Activated naive CD8-positive, alpha-beta T cell treated with anti-CD3 and anti-CD28 coated beads, Interleukin-2, amount 50 U/mL, for 24 hours (primary cell): ENCODE measurements at regions not wholly inside any gene's neighbourhood (a gene's known extent, or its start where the extent isn't known, plus 50 kb on each side); places are given as distances from the start of the nearest gene placed in this dataset.

ENCODE experiments used
- ATAC-seq: fragments of 150-1000 bp; cut with Tn5 transposase; one replicate; pipeline ENCODE4 v1.10.0; 2021
- DNase-seq: peaks from one replicate; pipeline ENCODE4 v3.0.0; 2021
- H3K27ac Mint-ChIP-seq: one replicate; pipeline ENCODE4 v1.8.0; 2021; ENCODE audit warnings: mild to moderate bottlenecking, mixed read lengths
- H3K27me3 Mint-ChIP-seq: one replicate; pipeline ENCODE4 v1.8.0; 2021; ENCODE audit warnings: mixed read lengths
- H3K36me3 Mint-ChIP-seq: one replicate; pipeline ENCODE4 v1.8.0; 2021; ENCODE audit warnings: low read depth, mixed read lengths
- H3K4me1 Mint-ChIP-seq: one replicate; pipeline ENCODE4 v1.8.0; 2021; ENCODE audit warnings: mixed read lengths
- H3K4me3 Mint-ChIP-seq: one replicate; pipeline ENCODE4 v1.8.0; 2021; ENCODE audit warnings: mild to moderate bottlenecking, moderate library complexity, mixed read lengths
- H3K9me3 Mint-ChIP-seq: one replicate; pipeline ENCODE4 v1.8.0; 2021; ENCODE audit warnings: mixed read lengths

GRCh38 chr2:129642526-129643043, 336.9 kb upstream of the RAB6C start:
- DNase-seq, result no peak
- Mint-ChIP-seq H3K9me3 (no peaks in the 10 kb centered on the region), H3K4me3 (no peak overlapping the region), H3K27ac (no peak overlapping the region), H3K27me3 (no peaks in the 10 kb centered on the region), H3K4me1 (no peaks in the 10 kb centered on the region), H3K36me3 (no peaks in the 10 kb centered on the region)
- ATAC-seq, result no peak

- Mint-ChIP-seq H3K4me3 (no peak overlapping the region), H3K27me3 (no peaks in the 10 kb centered on the region), H3K27ac (no peak overlapping the region), H3K9me3 (no peaks in the 10 kb centered on the region), H3K4me1 (no peaks in the 10 kb centered on the region), H3K36me3 (no peaks in the 10 kb centered on the region)
- no peak for DNase-seq
- ATAC-seq, result no peak
Measured at GRCh38 chr2:129645335-129645734, 334.1 kb upstream of the RAB6C start.

DNA sequence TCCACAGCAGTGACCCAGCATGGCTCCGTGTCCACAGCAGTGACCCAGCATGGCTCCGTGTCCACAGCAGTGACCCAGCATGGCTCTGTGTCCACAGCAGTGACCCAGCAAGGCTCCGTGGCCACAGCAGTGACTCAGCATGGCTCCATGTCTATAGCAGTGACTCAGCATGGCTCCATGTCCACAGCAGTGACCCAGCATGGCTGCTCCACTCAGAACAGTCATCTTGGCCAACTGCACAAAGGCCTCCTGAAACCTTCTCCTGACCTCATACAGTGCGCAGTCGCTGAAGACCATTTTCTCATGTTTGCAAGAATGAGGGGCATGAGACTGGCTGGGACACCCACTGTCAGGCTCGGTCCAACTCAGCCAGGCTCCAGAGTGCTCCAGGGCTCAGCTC, 333.4 kb upstream of the RAB6C start:
- no peak for ATAC-seq
- H3K27ac Mint-ChIP-seq, result no peak overlapping the region
- no peaks in the 10 kb centered on the region for H3K9me3 Mint-ChIP-seq
- DNase-seq, result no peak
- H3K36me3 Mint-ChIP-seq, result no peaks in the 10 kb centered on the region
- H3K27me3 Mint-ChIP-seq, result no peaks in the 10 kb centered on the region
- no peaks in the 10 kb centered on the region for H3K4me1 Mint-ChIP-seq
- H3K4me3 Mint-ChIP-seq, result no peak overlapping the region

GRCh38 chr2:129653246-129653645, 326.2 kb upstream of the RAB6C start:
- DNase-seq, result no peak
- H3K27ac Mint-ChIP-seq, result no peak overlapping the region
- no peaks in the 10 kb centered on the region for H3K4me1 Mint-ChIP-seq
- peaks cover 2% of the 10 kb centered on the region for H3K9me3 Mint-ChIP-seq
- ATAC-seq, result no peak
- H3K36me3 Mint-ChIP-seq, result no peaks in the 10 kb centered on the region
- H3K4me3 Mint-ChIP-seq, result no peak overlapping the region
- no peaks in the 10 kb centered on the region for H3K27me3 Mint-ChIP-seq

DNA sequence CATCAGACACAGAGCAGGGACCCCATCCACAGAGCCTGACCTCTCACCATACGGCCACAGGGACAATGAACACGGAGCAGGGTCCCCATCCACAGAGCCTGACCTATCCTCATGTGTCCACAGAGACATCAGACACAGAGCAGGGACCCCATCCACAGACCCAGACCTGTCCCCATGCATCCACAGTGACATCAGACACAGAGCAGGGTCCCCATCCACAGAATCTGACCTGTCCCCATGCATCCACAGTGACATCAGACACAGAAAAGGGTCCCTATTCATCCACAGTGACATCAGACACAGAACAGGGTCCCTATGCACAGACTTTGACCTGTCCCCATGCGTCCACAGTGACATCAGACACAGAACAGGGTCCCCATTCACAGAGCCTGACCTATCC, 325.1 kb upstream of the RAB6C start:
- DNase-seq (no peak), ATAC-seq (no peak)
- H3K36me3 Mint-ChIP-seq, result no peaks in the 10 kb centered on the region
- no peaks in the 10 kb centered on the region for H3K4me1 Mint-ChIP-seq
- no peak overlapping the region for H3K4me3 Mint-ChIP-seq
- H3K9me3 Mint-ChIP-seq, result peaks cover 11% of the 10 kb centered on the region
- H3K27me3 Mint-ChIP-seq, result no peaks in the 10 kb centered on the region
- no peak overlapping the region for H3K27ac Mint-ChIP-seq

- no peak overlapping the region for H3K4me3 Mint-ChIP-seq
- no peaks in the 10 kb centered on the region for H3K4me1 Mint-ChIP-seq
- no peak overlapping the region for H3K27ac Mint-ChIP-seq
- DNase-seq (no peak), ATAC-seq (no peak)
- H3K27me3 Mint-ChIP-seq, result no peaks in the 10 kb centered on the region
- H3K36me3 Mint-ChIP-seq, result no peaks in the 10 kb centered on the region
- H3K9me3 Mint-ChIP-seq, result peaks cover 14% of the 10 kb centered on the region
Measured at GRCh38 chr2:129656081-129656598, 323.3 kb upstream of the RAB6C start.

DNA sequence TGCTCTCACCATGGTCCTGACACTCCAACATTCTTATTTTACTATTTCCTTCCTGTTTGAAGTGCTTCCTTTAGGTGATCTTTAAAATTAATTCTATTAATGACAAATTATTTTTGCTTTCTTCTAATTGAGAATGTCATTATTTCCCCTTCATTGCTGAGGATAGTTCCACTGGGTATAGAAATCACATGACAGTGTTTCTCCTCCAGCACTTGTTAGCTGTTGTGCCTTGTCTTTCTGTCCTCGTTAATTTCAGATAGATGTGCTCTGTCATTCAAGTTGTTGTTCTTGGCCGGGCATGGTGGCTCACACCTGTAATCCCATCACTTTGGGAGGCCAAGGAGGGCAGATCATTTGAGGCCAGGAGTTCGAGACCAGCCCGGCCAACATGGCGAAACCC, 321.0 kb upstream of the RAB6C start:
- H3K4me3 Mint-ChIP-seq, result no peak overlapping the region
- peaks cover 3% of the 10 kb centered on the region for H3K27me3 Mint-ChIP-seq

DNA sequence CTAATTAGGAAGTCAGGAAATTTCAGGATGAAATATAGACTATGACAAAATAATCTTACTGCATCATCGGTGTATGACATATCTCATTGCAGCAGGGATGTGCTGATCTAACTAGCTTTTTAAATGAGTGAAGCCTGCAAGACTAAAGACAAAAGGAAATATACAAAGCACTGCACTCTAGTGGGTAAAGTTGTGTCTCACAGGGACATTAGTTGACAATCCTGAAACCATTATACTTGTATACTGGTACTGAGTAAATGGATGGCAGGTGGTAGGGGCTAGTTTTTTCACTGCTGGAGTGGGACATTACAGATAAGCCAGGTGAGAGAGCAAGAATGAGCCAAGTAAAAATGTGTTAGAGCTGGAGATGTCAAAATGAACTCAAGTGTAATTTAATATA, 317.5 kb upstream of the RAB6C start:
- H3K36me3 Mint-ChIP-seq, result no peaks in the 10 kb centered on the region
- DNase-seq, result no peak
- H3K9me3 Mint-ChIP-seq, result peaks cover 14% of the 10 kb centered on the region
- H3K27me3 Mint-ChIP-seq, result peaks cover 3% of the 10 kb centered on the region
- H3K4me3 Mint-ChIP-seq, result no peak overlapping the region
- no peak for ATAC-seq
- H3K27ac Mint-ChIP-seq, result no peak overlapping the region
- no peaks in the 10 kb centered on the region for H3K4me1 Mint-ChIP-seq

More for the DNA sequence above, 321.0 kb upstream of the RAB6C start:
- Mint-ChIP-seq H3K4me1 (no peaks in the 10 kb centered on the region), H3K9me3 (peaks cover 14% of the 10 kb centered on the region), H3K27ac (no peak overlapping the region), H3K36me3 (no peaks in the 10 kb centered on the region)
- DNase-seq, result no peak
- ATAC-seq, result no peak

DNA sequence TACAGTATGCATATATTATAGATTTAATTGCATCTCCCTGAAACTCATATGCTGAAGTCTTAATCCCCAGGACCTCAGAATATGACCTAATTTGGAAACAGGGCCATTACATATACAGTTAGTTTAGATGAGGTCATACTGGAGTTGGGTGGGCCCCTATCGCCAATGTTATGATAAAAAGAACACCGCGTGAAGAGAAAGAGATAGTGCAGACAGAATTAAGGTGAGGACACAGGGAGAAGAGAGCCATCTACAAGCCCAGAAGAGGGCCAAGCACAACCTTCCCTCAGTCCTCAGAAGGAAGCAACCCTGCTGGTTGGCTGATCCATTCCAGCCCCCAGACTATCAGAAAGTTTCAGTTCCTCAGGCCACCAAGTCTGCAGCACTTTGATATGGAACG, 311.9 kb upstream of the RAB6C start:
- ATAC-seq, result no peak
- no peak for DNase-seq
- H3K27ac Mint-ChIP-seq, result no peak overlapping the region
- H3K27me3 Mint-ChIP-seq, result peaks cover 3% of the 10 kb centered on the region
- H3K4me3 Mint-ChIP-seq, result no peak overlapping the region
- H3K36me3 Mint-ChIP-seq, result no peaks in the 10 kb centered on the region
- H3K4me1 Mint-ChIP-seq, result no peaks in the 10 kb centered on the region
- H3K9me3 Mint-ChIP-seq, result no peaks in the 10 kb centered on the region

DNA sequence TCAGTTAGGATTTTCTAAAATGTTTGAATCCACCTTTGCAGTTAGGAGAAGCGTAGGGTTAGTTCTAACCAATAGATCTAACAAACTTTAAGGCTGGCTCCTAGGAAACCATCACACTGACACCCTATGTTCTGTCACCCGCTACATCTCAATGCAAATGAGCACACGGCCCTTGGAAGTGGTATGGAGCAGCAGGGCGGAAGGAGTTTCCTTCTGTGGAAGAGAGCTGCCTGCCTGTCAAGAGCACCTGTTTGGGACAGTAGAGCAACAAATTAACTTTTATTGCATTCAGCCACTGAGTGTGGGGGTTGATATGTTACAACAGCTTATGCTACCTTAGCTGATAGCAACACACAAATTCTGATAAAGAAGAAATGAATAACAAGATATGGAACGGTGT, 306.9 kb upstream of the RAB6C start:
- Mint-ChIP-seq H3K27ac (no peak overlapping the region), H3K36me3 (no peaks in the 10 kb centered on the region), H3K27me3 (peaks cover 2% of the 10 kb centered on the region), H3K4me1 (no peaks in the 10 kb centered on the region), H3K9me3 (no peaks in the 10 kb centered on the region), H3K4me3 (no peak overlapping the region)
- ATAC-seq (no peak), DNase-seq (no peak)

DNA sequence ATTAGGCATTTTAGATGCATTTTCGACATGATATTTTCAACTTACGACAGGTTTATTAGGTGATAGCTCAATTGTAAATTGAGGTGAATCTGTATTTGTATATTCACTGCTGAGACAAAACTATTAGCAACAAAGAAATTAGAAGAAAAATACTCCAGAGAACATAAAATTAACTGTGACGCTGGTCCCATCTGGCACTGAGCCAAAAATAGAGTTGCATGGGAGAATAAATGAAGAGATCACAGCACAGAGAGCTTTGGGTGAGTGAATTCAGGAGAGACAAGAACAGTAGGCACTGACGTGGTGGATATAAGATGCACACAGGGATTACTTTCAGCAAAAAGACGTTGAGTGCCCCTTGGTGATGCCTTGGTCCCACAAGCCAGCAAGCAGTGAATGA, 306.2 kb upstream of the RAB6C start:
- ATAC-seq, result no peak
- Mint-ChIP-seq H3K9me3 (no peaks in the 10 kb centered on the region), H3K4me1 (no peaks in the 10 kb centered on the region), H3K27ac (no peak overlapping the region), H3K36me3 (no peaks in the 10 kb centered on the region), H3K27me3 (peaks cover 2% of the 10 kb centered on the region), H3K4me3 (no peak overlapping the region)
- no peak for DNase-seq

- Mint-ChIP-seq H3K4me1 (no peaks in the 10 kb centered on the region), H3K9me3 (no peaks in the 10 kb centered on the region), H3K4me3 (no peak overlapping the region), H3K36me3 (no peaks in the 10 kb centered on the region), H3K27me3 (peaks cover 4% of the 10 kb centered on the region), H3K27ac (no peak overlapping the region)
- DNase-seq, result no peak
- no peak for ATAC-seq
Measured at GRCh38 chr2:129673847-129674711, 305.4 kb upstream of the RAB6C start.

- H3K27me3 Mint-ChIP-seq, result peaks cover 4% of the 10 kb centered on the region
- no peaks in the 10 kb centered on the region for H3K36me3 Mint-ChIP-seq
- H3K27ac Mint-ChIP-seq, result no peak overlapping the region
- H3K4me1 Mint-ChIP-seq, result no peaks in the 10 kb centered on the region
- H3K9me3 Mint-ChIP-seq, result no peaks in the 10 kb centered on the region
- ATAC-seq, result no peak
- no peak overlapping the region for H3K4me3 Mint-ChIP-seq
- DNase-seq, result no peak
Measured at GRCh38 chr2:129678751-129679150, 300.7 kb upstream of the RAB6C start.

DNA sequence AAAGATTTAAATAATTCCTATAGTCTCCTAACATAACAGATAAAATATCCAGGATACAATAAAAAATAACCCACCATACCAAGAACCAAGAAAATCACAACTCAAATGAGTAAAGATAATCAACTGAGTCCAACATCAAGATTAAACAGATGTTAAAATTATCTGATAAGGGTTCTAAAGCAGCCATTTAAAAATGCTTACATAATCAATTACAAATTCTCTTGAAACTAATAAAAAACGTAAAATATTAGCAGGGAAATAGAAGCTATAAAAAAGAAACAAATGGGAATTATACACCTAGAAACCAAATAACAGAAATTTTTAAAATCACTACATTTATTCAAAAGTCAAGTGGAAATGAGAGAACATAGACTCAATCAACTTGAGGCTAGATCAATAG, 297.7 kb upstream of the RAB6C start:
- no peaks in the 10 kb centered on the region for H3K36me3 Mint-ChIP-seq
- no peaks in the 10 kb centered on the region for H3K9me3 Mint-ChIP-seq
- DNase-seq (no peak), ATAC-seq (no peak)
- no peak overlapping the region for H3K27ac Mint-ChIP-seq
- peaks cover 3% of the 10 kb centered on the region for H3K27me3 Mint-ChIP-seq
- no peaks in the 10 kb centered on the region for H3K4me1 Mint-ChIP-seq
- no peak overlapping the region for H3K4me3 Mint-ChIP-seq

DNA sequence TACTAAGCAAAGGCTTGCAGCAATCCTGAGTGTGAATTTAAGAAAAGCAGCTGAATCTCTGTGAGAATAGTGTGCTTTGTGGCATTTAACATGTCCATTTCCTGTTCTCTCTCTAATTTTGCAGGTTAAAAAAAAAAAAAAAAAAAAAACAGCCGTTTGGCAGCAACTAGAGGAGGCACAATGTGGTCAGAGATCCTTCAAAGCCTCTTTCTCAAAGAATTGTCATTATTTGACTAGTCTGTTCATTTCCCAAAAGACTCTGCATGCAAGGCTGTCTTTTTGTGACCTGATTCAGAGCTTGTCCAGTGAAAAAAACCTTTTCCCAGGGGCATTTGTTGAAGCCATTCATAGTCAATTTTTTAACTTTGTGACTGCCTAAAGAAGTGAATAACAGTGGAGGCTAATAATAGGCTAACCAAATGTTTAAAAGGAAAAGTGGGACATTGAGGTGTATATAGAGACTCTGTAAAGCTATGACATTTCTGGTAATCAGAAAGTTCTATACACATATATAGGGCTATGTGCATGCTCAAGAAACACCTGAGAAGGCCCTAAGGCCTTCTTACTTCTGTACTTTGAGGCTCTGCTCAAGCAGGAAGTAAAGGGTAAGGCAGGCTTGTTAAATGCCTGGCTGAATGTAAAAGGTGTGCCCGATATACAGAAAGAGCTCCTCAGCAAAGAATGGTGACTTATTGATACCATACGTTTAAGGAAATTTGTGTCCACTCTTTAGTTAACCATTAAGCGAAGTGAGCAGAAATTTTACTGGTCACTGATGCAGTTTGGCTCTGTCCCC, 289.6 kb upstream of the RAB6C start:
- DNase-seq (no peak), ATAC-seq (no peak)
- H3K4me1 Mint-ChIP-seq, result no peaks in the 10 kb centered on the region
- H3K27ac Mint-ChIP-seq, result no peak overlapping the region
- H3K4me3 Mint-ChIP-seq, result no peak overlapping the region
- peaks cover 9% of the 10 kb centered on the region for H3K27me3 Mint-ChIP-seq
- no peaks in the 10 kb centered on the region for H3K36me3 Mint-ChIP-seq
- H3K9me3 Mint-ChIP-seq, result peaks cover 28% of the 10 kb centered on the region
